ENCODE measurements at regions not wholly inside any gene's neighbourhood (a gene's known extent, or its start where the extent isn't known, plus 50 kb on each side); places are given as distances from the start of the nearest gene placed in this dataset.

DNA sequence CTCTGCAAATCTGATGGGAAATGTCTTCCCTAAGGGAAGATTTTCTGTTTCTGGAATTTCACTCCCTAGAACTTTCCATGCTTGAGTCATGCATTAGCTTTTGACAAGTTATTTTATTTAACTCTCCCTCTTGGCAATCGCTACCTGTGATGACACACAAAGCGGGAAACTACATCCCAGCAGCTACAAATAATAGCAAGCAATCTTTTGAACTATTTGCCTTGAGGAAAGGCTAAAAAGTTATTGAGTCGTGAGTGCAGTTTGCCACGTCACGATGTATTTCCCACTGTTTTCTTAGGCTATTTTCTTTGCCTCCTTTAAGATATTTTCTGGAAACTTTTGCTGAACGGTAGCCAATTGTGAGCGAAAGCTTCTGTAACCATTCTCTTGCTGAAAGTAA, 353.3 kb upstream of the HTR2A start:
- ATAC-seq (no peak), DNase-seq (ENCODE audit: missing footprints) (no peak)
- intact Hi-C loops (cut with DNase I) = no loop called here

DNA sequence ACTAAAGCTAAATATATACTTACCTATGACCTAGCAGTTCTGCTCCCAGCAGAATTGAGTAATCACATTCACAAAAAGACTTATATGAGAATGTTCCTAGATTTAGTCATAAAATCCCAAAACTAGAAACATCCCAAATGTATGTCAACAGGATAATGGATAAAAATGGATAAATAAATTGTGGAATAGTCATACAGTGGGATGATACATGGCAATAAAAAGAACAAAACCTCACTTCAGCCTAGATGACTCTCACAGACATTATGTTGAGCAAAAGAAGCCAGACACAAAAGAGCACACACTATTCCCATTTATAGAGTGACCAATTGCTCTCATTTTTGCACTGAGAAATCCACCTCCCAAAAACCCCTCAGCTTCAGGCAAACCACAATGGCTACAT, 352.4 kb upstream of the HTR2A start:
- intact Hi-C loops (cut with DNase I) = no loop called here
- DNase-seq (ENCODE audit: missing footprints) = no peak
- ATAC-seq = no peak

DNA sequence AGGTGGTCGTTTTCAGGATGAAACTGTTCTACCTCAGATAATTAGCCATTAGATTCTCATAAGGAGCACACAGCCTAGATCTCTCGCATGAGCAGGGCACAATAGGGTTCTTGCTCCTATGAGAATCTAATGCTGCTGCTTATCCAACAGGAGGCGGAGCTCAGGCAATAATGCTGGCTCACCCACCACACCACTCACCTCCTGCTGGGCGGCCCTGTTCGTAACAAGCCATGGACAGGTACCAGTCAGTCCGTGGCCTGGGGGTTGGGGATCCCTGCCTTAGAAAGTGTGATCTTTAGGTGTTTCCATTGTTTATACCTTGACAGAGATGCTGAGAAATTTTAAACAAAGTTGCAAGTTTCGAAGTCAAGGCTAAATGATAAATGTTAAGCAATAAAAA, 344.6 kb upstream of the HTR2A start:
- DNase-seq (ENCODE audit: missing footprints) = no peak
- ATAC-seq = no peak
- intact Hi-C loops (cut with DNase I) = no loop called here

DNA sequence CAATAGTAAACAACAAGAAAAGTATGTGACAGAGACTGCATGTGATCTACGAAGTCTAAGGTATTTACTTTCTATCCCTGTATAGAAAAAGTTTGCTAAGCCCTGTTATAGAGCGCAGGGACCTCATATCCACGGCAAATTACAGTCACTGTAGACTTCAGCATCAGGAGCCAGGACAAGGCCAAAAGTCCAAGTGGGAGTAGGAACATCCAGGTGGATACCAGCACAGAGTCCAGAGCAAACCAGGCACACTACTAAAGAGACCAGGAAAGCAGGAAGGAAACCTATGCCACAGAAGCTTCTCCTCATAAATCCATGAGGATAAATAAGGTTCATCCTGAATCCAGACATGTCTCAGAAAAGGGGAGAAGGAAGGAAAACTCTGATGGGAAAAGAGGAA, 342.2 kb upstream of the HTR2A start:
- ATAC-seq = no peak
- DNase-seq (ENCODE audit: missing footprints) = no peak
- intact Hi-C loops (cut with DNase I) = no loop called here

DNA sequence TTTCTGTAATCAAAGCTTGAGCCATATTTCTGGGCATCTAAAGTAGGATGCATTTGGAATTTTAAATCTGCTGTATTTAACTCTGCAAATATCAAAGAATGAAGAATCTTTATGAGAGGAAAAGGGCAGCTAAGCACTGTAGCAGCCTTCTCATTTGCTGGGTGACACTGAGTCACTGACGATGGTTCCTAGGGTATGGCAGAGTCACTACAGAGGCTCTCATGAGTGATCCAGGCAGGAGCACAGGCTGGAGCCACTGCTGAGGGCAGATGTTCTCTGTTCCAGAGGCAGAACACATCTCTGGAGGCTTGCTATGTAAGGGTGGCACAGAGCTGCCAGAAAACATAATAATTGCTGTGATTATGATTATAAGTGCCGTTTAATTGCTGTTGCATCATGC, 340.7 kb upstream of the HTR2A start:
- ATAC-seq (no peak), DNase-seq (ENCODE audit: missing footprints) (no peak)
- intact Hi-C loops (cut with DNase I) = no loop called here

DNA sequence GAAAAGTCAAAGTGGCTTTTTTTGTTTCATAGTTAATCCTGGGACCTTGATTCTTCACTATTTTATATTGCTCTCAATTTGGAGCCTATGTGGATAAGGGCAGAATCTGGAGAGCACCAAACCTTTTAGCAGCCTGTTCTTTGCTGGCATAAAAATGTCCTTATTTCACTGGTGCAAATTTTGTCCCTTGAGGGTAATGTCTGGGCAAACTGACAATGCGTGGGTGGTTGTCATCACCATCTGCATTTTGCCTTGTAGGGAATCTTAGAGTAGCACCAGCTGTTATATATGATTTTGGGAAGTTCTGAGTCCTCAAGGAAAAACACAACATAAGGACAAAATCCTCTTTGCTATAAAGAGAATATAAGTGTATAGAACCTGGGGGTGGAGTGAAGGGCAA, 336.9 kb upstream of the HTR2A start:
- ATAC-seq = no peak
- intact Hi-C loops (cut with DNase I) = no loop called here
- DNase-seq (ENCODE audit: missing footprints) = no peak

DNA sequence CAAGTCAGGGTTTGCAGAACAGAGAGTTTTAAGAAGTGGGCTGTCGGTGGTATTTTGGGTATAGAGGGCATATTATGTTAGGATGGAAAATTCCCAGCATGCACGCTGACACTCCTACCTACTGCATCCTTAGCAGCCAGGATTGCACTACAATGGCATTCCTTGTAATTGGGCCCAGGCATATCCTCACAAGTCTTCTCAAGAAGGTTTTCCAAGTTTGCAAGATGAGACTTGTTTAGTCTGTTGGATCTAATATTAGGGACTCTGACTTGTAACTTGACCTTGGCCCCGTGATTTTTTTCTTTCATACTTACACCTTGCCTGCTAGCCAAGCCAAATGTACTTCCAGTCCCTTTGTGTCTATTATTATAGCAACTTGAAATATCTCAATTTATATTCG, 335.7 kb upstream of the HTR2A start:
- intact Hi-C loops (cut with DNase I) = no loop called here
- ATAC-seq (no peak), DNase-seq (ENCODE audit: missing footprints) (no peak)

DNA sequence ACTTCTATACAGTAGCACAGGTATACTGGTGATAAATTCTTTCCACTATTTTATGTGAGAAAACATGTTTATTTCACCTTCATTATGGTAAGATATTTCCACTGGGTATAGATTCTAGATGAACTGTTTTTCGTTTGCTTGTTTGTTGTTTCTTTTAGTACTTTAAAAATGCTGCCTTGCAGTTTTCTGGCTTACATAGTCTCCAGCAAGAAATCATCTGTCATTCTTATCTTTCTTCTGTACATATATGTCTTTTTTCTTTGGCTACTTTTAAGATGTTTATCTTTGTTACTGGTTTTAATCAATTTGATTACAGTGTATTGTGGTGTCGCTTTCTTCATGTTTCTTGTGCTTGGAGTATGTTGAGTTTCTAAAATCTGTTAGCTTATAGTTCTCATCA, 333.3 kb upstream of the HTR2A start:
- DNase-seq (ENCODE audit: missing footprints) (no peak), ATAC-seq (no peak)
- intact Hi-C loops (cut with DNase I) = no loop called here

DNA sequence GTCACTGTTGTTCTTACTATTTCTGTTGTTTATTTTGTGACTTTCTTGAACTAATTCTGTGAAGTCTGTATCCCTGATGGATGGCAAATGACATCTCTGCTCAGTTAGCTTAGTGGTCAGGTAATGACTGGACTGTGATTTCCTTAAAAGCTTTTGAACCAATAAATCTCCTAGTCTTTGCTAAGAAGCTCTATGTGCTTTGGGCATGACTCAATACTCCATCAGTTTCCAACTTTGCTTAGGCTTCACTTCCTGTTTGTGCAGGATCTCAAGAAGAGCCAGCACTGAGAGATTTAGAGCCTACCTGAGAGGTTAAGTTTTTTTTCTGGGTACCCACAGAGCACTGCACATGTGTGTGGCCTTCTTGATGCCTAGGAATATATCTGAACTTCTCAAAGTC, 329.7 kb upstream of the HTR2A start:
- ATAC-seq = no peak
- intact Hi-C loops (cut with DNase I) = no loop called here
- no peak for DNase-seq (ENCODE audit: missing footprints)

DNA sequence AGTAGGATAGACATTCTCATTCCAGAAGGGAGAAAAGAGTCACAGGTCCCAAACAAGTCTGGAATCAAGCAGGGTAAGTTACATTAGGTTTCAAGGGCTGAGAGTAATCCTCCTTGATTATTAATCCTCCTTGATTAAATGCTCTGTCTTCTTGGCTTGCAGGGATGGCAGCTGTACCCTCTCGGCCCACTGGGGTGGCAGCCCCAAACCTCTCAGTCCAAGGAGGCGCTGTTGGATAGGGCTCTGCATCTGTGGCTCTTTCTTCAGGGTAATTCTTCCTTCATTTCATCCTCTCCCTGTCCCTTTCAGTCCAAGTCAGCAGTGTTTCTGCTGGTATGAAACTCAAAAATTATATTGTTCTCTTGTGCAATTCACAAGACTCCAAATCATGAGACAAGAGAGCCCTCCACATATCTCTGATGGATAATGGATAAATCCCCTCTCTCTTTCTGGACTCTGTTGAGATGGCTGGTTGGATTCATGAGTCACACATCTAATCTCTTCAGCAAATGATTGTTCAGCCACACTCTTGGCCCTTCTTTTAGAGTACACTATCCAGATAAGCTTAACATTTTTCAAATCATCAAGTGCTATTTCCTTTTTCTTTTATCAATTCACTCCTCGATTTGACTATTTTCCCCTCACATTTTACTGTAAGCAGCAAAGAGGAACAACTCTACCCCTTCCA, 323.7 kb upstream of the HTR2A start:
- ATAC-seq (no peak), DNase-seq (ENCODE audit: missing footprints) (no peak)
- intact Hi-C loops (cut with DNase I) = no loop called here

DNA sequence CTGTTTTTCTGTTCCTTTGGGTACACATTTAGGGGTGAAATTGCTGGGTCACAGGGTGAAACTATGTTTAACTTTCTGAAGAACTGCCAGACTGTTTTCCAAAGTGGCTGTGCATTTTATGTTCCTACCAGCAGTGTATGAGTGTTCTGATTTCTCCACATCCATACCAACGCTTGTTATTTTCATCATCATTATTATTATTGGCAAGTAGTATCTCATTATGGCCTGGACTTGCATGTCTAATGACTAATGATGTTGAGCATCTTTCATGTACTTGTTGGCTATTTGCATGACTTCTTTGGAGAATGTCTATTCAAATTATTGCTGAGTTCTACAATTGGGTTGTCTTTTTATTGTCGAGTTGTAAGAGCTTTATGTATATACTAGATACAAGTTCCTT, 321.8 kb upstream of the HTR2A start:
- no peak for DNase-seq (ENCODE audit: missing footprints)
- intact Hi-C loops (cut with DNase I) = no loop called here

DNA sequence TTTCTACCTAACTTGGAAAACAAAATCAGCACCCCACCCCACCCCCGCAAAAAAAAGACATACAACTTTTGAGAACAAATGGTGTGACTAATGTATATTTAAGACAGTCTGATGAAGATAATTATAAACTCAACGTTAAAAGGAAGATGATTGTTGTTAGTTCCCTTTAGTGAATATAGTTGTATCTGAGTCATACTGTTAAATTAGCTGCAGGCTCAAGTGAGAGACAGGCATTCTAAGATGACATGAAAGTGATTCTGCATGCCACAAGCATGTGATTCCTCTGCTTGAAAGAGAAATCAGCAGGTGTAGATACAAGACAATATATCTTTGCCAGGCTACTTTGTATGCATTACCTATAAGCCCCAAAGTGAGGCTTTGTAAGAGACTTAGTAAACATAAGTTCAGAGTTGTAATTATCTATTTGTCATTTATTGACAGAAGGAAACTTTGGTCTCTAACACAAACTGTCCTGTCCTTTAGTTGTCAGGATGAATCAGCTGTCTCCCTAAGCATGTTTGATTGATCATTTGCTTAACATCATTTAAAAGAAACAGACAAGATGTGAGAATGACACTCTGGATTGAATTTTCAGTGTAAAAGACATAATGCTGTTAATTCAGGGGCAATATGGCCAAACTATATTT, 319.4 kb upstream of the HTR2A start:
- DNase-seq (ENCODE audit: missing footprints) (no peak), ATAC-seq (no peak)
- intact Hi-C loops (cut with DNase I) = no loop called here

More for the DNA sequence above, 321.8 kb upstream of the HTR2A start:
- no peak for ATAC-seq

DNA sequence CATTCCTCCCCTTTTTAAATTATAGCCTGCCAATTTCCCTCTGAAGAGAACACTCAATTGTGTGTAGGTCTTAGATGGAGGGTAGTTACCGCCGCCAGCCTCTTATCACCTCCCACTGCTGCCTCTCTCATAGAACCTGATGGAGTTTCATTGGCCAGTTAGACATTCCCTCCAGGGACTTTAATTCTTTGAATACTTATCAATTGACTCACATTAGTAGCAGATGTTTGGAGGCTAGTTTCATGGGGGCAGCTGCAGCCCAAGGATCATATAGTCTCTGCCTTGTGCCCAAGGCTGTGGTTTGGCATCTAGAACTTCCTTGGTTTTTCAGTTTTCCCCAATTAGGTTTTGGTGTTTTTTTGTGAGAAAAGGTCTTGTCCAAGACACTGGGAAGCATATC, 318.9 kb upstream of the HTR2A start:
- no peak for ATAC-seq
- intact Hi-C loops (cut with DNase I) = no loop called here

DNA sequence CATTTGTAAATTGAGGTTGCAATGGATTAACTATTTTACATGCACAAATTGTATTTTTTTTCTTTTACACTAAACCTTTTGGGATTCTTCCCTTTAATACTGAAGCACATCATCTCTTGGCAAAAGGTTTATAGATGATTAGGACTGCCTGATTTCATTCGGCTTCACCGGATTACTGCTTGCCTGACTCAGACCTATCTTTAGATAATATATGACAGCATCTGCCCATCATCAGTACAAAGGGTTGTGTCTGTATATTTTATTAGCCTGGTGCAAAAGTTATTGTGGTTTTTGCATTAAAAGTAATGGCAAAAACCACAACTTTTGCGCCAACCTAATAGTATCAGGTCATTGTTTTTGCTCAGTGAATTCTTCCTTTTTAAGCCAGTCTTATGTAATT, 316.2 kb upstream of the HTR2A start:
- intact Hi-C loops (cut with DNase I) = no loop called here
- DNase-seq (ENCODE audit: missing footprints) (no peak), ATAC-seq (no peak)

More for the DNA sequence above, 318.9 kb upstream of the HTR2A start:
- DNase-seq (ENCODE audit: missing footprints) = no peak

DNA sequence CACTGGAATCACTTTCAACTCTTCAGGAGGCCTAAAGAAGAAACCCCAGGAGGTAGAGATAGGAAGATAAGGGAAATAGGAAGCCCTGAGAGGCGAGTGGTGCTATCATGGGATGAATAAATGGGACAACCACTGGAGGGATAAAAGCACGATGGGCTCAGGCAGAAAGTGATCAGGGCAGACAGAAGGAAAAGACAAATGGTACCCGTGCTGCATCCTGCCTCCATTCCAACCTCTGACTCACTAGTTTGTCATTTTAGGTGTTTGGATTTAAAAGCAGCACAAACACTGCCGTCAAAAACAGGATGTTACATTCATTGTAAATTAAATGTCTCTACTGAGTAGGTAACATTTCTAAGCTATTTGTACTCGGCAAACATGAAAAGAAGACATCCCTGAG, 314.3 kb upstream of the HTR2A start:
- DNase-seq (ENCODE audit: missing footprints) (no peak), ATAC-seq (no peak)
- intact Hi-C loops (cut with DNase I) = no loop called here

DNA sequence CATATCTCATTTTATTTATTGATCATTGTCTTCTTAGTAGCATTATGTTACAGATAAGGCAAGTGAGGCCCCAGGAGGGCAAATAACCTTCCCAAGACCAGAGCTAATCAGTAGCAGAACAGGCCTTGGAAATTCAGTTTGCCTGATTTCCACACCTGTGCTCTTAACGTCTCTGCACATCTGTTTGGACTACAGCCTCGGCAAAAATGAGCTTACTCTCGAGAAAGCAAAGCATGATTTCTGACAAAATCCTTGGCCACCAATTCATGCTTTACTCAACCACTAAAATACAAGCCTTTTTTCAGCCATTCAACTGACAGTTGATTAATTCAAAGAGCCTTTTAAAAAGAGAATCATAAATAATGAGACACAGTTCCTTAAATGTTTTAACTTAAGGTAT, 309.3 kb upstream of the HTR2A start:
- intact Hi-C loops (cut with DNase I) = no loop called here
- ATAC-seq (no peak), DNase-seq (ENCODE audit: missing footprints) (no peak)

DNA sequence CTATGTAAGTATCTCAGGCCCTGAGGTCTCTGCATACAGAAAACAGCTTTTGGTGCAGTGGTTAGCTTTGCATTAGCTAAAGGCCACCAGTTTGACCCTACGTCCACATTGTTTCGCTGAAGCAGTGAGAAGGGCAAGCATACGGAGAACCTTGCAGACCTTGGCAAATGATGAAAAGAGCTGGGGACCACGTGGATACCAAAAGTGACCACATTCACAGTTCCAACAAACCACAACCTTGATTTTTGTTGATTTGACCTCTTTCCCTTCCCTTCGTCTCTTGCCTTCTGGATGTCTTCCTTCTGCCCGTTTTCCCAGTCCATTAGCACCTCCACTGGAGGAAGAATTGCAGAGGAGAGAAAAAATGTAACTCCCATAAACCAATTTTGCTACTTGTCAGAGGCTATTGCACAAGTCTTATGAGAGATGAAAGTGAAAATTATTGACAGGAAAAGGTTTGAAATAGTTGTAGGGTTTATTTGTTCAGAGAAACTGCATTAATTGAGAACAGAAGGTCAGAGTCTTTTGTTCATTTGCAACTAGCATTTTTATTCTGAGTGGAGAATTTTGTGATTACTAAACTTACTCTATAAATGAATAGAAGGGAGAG, 293.9 kb upstream of the HTR2A start:
- DNase-seq (ENCODE audit: missing footprints) (no peak), ATAC-seq (no peak)
- intact Hi-C loops (cut with DNase I) = no loop called here

DNA sequence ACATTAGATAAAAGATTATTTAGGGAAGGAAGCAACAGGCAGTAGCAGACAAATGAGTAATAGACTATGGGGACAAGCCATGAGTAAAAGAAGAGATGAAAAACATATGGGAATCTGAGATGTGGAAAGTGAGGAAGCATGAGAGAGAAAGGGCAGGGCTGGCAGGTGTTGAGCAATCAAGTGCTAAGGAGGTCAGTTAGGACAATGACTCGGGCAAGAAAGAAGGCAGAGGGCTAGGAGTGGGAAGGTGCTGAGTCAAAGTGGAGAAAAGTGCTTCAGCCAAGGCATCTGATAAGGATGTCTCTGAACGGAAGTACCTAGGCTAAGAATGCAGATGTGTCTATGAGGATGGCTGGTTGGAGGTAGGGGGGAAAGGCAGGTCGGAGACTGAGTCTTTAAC, 291.9 kb upstream of the HTR2A start:
- ATAC-seq (no peak), DNase-seq (ENCODE audit: missing footprints) (no peak)
- intact Hi-C loops (cut with DNase I) = no loop called here

DNA sequence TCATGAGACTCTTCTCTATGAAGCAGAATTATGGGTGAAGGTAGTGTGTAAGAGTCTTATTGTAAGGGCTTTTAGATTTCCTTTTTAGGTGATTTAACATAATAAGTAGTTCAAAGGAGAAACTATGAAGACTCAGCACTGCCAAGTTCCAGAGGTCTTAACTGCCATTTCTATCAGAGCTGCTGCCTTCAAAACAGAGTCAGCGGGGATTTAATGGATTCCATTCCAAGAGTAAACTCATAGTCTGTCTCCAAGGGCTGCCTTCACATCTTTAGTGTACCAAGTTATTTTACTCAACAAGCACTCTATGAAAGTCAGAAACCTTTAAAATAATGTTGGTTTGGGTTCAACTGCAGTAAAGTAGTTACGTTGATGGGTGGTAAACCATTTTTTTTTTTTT, 289.6 kb upstream of the HTR2A start:
- no peak for DNase-seq (ENCODE audit: missing footprints)
- intact Hi-C loops (cut with DNase I) = no loop called here
- ATAC-seq = no peak

DNA sequence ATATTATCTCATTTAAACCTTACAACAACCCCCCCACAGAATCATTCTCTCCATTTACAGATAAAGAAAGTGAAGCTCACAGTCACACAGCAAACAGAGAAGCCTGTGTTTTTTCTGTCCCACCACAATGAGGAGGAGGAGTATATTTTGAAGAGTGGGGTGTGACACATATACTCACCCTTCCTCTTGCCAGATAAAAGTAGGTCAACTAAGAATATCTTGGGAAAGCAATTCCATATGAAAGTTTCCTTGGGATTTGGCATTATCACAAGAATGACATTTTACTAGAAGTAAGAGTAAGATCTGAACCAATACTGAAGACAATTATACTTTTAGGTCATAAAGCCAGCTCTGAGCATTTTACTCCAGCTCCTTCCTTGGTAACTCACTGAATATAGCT, 287.5 kb upstream of the HTR2A start:
- ATAC-seq = no peak
- intact Hi-C loops (cut with DNase I) = no loop called here
- no peak for DNase-seq (ENCODE audit: missing footprints)

DNA sequence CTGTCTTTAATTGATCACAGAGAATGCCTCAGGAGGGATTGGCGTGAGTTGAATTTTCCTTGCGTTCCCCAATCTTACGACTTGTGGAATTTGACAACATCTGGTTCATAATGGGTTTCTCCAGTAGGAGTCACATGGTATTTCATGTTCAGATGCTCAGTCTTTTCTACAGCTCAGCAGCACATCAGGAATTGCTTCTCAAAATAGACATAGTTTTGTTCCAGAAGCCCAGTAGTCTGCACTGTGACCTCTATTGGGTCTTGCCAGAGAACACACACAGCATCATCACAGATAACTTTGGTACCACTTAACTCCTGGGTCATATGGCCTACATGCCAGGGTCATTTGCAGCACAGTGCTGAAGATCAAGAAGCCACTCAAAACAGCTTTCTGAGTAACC, 282.5 kb upstream of the HTR2A start:
- no peak for ATAC-seq
- intact Hi-C loops (cut with DNase I) = no loop called here
- no peak for DNase-seq (ENCODE audit: missing footprints)
